Ecto neural progenitor cell (in vitro differentiated cells): ENCODE measurements at regions not wholly inside any gene's neighbourhood (a gene's known extent, or its start where the extent isn't known, plus 50 kb on each side); places are given as distances from the start of the nearest gene placed in this dataset.
A peak's percentile ranks its signal among the peaks of the same experiment; 100 is the strongest.
"Not testable (repeated sequence)": the region's sequence is repeated elsewhere in the genome, so short reads cannot be mapped to it uniquely, and the experiment has no call there.

Source experiments
- DNase-seq: peaks from one replicate; pipeline ENCODE4 v3.0.0-alpha.2; 2018; ENCODE audit warnings: low spot score

- no peak for DNase-seq
Observed at GRCh38 chr2:43018179-43019024, 208.0 kb downstream of the ZFP36L2 start.

GRCh38 chr2:43013821-43014345 lies 212.5 kb downstream of the ZFP36L2 start:
- no peak for DNase-seq

- no peak for DNase-seq
Observed at GRCh38 chr2:43012966-43013365, 213.4 kb downstream of the ZFP36L2 start.

- no peak for DNase-seq
Observed at GRCh38 chr2:43011158-43011491, 215.3 kb downstream of the ZFP36L2 start.

GRCh38 chr2:43010438-43011157 lies 215.8 kb downstream of the ZFP36L2 start:
- peak; percentile 36 for DNase-seq

- no peak for DNase-seq
Observed at GRCh38 chr2:43009448-43009847, 217.0 kb downstream of the ZFP36L2 start.

- peak; percentile 36 for DNase-seq
Observed at GRCh38 chr2:43008388-43008787, 216.0 kb upstream of the HAAO start.

GRCh38 chr2:43007901-43008300 lies 215.5 kb upstream of the HAAO start:
- peak; percentile 19 for DNase-seq

- DNase-seq = no peak
Observed at GRCh38 chr2:43006834-43007543, 214.6 kb upstream of the HAAO start.

GRCh38 chr2:43005975-43006833 lies 213.8 kb upstream of the HAAO start:
- peak; percentile 43 for DNase-seq

GRCh38 chr2:43005245-43005974 lies 213.0 kb upstream of the HAAO start:
- no peak for DNase-seq

GRCh38 chr2:43004879-43005244 lies 212.5 kb upstream of the HAAO start:
- DNase-seq = no peak

- not testable (repeated sequence) for DNase-seq
Observed at GRCh38 chr2:43004126-43004865, 211.9 kb upstream of the HAAO start.

- DNase-seq = no peak
Observed at GRCh38 chr2:43003702-43004101, 211.3 kb upstream of the HAAO start.

GRCh38 chr2:43001787-43002468 lies 209.5 kb upstream of the HAAO start:
- no peak for DNase-seq

GRCh38 chr2:43001055-43001378 lies 208.6 kb upstream of the HAAO start:
- no peak for DNase-seq

- DNase-seq = no peak
Observed at GRCh38 chr2:43000242-43001054, 208.1 kb upstream of the HAAO start.

- DNase-seq = no peak
Observed at GRCh38 chr2:42999856-43000241, 207.5 kb upstream of the HAAO start.

GRCh38 chr2:42999391-42999841 lies 207.0 kb upstream of the HAAO start:
- no peak for DNase-seq
